GM21786 (cell line): ENCODE measurements at regions not wholly inside any gene's neighbourhood (a gene's known extent, or its start where the extent isn't known, plus 50 kb on each side); places are given as distances from the start of the nearest gene placed in this dataset.

ENCODE experiments used
- ATAC-seq: cut with Tn5 transposase; IDR thresholded peaks from one replicate; pipeline ENCODE4 v1.9.1; 2021; ENCODE audit not compliant: unreplicated experiment

DNA sequence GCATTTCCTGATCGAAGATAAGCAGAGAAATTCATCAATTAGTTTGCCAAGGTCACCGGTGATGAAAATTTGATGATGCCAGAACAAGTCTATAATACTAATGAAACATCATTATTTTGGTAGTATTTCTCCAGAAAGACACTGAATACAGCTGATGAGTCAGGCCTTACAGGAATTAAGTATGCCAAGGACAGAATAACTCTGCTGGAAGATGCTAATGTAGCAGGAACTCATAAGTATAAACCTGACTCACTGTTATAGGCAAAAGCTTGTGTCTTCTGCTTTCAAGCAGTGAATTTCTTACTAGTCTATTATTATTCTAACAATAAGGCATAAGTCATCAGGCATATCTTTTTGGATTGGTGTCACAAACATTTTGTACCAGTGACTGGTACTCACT, 1825.1 kb upstream of the IGFBP7 start:
- no peak for ATAC-seq

DNA sequence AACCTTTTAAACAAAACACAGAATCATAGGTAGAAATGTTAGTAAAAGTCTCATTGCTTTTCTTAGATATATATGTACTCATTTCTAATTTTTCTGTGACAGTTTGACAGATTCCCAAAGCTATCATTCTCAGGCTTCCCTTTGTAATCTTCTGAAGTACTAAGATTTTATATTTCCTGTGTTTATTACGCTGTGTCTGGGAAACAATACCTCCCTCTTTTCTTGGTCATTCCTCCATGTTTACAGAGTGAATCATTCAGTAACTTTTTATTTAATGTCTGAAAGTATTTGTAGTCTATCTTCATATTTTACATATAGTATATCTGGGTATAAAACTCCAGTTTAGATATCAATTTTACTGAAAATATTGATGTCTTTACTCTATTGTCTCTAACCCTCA, 1826.3 kb upstream of the IGFBP7 start:
- ATAC-seq, result no peak

DNA sequence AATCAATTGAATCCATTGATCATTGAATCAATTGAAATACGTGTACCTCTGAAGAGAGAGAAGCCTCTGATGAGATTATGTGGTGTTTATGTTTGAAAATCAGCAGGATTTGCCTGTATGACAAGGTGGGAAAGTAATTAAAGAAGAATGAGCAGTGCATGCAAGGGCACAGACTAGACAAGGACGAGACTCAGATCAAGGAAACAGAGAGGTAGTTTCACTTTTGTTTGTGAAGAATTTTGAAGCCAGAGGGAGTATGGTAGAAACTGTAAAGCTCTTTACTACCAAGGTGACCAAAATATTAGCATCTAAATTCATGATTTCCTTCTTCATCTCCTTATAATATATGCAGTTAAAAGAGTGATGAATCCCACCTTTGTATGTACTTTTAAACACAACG, 1830.0 kb upstream of the IGFBP7 start:
- ATAC-seq, result no peak

DNA sequence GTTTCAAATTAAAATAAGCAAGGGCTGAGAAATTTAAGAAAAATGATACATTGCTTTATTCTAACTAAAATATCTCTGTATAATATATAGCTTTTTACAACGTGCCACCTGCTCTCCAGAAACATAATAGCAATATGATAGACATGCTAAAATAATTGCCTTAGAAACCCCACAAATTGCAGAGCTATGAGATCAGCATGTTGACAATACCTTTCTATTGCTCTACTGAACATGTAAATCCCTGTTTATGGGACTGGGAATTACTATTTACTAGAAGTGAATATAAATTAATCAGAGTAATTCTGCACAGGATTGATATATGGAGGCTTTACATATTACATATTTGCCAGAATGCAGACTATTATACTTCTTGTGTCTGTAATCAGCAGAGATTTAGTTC, 1831.1 kb upstream of the IGFBP7 start:
- ATAC-seq, result no peak

DNA sequence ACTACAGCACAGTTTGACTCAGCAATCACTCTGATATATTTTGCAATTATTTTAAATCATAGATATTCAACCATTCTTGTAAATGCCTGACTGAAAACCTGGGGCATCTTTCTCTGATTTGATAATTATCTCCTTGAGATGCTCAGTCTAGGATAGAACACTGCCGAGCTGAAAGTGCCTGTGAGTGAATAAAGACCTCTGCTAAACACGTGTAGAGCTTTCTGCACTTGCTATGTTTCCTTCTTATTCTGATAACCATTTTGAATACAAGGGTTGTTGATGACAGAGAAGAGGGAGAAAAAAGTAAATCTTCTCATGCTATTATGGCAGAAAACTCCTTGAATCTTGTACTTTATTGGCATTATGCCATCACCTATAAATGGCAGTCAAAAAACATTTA, 1843.4 kb upstream of the IGFBP7 start:
- ATAC-seq, result no peak

DNA sequence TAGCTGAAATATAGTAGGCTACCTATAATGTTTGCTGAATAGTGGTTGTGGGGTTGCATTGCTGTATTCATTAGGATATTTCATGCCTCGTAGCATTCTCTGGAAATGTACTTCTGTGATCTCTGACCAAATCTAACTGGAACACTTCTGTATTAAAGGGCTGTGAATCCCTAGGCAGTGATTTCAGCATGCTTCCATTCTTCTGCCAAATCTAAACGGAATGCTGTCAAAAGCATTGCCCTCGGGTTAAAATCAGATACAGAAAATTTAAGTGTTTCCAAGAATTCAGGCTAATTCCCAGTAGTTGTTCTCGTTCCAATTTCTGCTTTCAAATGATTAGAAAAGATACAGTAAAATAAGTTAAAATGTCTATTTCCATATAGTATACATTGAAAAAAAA, 1847.5 kb upstream of the IGFBP7 start:
- ATAC-seq, result no peak

DNA sequence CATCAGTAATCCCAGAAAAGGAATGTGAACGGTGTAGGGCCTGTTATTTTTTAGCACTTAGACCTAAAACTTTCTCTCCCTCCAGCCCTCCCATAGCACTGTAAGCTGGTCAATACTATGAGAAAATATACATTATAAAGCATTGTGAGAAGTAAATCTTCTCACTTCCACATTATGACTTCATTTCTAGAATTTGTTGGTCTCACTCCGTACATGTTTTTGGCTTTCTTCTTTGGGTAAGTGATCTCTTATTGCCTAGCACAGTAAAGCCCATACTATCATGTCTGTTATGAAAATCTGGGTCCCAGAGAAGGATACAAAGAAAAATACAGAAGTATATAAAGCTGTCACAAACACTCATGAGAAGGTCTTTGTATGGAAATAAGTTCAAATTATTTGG, 1851.1 kb upstream of the IGFBP7 start:
- no peak for ATAC-seq

DNA sequence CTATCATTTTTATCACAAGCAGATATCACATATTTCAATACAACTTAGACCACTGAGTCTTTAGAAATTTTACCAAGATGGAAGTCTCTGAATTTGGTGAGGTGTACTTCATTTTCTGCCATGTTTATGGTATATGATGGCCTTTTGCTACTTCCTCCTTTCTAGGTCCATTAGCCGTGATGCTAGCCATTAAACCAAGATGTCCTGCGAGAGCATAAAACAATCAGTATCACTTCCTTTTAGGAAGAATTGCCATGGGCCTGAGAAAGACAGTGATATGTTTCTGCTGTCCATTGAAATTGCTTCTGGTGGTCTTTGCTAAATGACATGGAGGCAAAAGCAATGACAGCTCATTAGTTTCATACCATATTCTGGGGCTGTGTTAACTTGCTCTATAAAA, 1851.7 kb upstream of the IGFBP7 start:
- no peak for ATAC-seq

DNA sequence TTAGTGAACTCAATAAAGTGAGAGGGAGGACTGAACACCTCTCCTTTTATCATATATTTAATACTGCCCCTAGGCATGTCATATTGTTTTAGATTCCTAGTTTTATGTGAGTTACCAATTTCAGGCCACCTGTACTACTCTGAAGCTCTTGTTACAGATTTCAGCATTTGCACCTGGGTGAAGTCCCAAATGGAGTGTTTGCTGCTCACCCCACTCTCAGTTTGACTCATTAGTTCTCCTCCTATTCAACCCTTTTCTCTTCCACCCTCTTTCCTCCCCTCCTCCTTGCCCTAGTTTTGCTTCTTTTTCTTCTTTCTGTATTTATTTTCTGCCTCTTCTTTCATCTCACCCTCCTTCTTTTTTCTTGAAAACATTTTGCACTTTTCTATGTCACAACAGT, 1852.2 kb upstream of the IGFBP7 start:
- peak; percentile 67 for ATAC-seq

DNA sequence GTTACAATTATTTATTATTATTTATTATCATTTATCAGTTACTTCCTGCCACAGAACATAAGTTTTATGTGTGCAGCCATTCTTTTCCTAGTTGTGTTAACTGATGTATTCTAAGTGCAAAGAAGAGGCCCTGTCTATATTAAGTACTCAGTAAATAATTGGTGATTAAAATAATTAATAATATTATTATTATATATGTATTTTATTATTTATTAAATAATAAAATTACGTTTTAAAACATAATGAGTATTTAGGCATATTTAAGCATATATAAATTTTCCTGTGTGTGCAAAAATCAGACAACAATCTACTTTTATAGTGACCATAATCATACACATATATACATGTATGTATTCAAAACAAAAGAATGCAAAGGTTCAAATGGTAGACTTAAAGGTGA, 1871.6 kb upstream of the IGFBP7 start:
- no peak for ATAC-seq

DNA sequence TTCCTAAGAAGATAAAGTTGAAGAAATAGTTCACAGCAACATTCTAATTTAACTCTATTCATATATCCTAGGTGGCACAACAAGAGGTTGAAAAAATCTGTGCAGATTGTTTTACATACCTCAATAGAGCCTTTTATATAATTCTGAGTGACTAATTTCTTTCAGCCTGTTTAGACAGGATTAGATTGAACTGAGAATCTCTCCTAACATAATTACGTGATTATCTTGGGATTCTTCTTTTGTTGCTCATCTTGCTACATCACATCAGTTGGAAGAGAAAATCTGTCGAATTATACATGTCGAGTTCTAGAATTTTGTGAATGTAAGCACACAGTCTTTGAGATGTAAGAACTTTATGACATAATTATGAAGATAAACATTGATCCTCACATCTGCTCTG, 1873.7 kb upstream of the IGFBP7 start:
- ATAC-seq, result no peak

DNA sequence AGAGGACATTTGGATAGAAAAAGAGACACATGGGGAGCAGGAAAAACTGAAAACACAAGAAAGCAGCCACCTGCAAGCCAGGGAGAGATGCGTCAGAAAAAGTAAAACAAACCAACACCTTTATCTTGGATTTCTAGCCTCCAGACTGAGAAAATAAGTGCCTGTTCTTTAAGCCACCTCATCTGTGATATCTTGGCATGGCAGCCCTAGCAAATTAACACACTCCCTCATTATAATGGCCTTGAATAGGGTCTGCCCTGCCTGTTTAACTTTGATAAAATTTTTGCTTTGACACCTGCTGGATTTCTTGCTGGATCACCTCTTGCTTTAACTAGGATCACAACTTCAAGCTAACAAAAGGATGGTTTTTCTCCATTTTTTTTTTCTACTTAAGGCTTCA, 1892.0 kb upstream of the IGFBP7 start:
- no peak for ATAC-seq

DNA sequence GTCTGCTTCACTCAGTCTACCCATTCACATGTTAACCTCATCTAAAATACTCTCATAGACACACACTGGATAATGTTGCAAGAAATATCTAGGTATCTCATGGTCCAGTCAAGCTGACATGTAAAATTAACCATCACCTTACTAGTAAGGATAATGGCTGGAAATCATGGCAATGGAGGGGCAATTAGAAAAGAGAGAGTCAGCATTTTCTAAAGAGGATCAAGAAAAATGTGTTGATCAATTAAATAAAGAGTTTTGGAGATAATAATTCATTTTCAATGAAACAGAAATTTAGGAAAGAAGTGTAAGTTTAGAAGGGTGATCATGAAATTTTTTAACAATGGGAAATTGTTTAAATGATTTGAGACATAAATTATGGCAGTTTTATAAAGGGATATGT, 1914.1 kb upstream of the IGFBP7 start:
- no peak for ATAC-seq

DNA sequence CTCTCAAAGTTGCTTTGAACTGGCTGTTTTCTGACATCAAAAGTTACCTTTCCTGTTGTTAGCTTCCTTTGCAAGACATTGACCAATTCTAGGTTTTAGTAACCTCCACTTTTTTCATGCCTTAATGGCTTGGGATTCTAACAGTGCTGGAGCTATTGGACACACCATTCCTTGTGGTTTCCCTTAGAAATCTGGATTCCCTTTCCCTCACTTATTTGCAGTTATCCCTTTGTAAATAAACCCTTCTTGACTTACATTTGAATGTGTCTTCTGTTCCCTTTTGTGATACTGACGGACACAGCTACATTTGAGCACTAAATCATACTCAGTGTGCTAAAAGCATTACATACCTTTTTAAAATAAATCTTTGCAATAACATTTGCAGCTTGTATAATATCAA, 1927.6 kb upstream of the IGFBP7 start:
- ATAC-seq, result no peak

DNA sequence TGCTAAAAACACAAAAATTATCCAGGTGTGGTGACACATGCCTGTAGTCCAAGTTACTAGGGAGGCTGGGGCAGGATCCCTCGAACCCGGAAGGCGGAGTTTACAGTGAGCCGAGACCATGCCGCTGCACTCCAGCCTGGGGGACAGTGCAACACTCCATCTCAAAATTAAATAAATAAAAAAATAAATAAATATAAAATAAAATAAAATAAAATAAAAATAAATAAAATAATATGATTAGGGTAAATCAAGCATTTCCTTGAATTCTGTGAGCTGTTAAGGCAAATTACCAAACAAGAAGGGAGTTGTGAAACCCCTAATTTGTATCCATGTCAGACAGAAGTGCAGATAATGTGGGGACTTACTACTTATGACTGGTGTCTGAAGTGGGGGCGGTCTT, 1928.9 kb upstream of the IGFBP7 start:
- no peak for ATAC-seq

DNA sequence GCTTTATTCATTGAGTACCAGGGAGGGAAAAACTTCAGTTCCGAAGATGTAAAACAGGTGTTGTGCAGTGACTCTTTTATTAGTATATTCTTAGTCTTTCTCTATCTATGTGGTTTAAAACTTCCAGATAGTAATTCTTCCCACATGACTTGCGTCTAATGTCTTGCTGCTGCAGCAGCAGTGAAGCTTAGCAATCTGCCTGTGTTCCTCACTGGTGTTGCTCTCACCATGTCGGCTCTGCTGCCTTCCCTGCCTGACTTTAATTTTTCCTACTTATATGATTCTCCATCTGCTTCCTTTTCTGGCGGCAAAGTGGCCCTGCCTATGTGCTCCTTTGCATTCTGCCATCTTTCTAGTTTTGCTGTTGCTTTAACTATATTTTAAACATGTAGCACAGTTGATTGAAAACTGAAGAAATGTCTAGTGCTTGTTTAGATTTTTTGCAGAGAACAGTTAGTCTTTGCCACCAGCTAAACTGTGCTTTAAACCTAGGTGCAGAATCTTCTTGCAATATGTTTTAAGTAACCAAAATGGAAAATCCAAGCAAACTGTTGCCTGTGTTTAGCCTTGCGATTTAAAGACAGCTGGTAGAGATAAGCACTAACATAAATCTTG, 1934.2 kb upstream of the IGFBP7 start:
- no peak for ATAC-seq

DNA sequence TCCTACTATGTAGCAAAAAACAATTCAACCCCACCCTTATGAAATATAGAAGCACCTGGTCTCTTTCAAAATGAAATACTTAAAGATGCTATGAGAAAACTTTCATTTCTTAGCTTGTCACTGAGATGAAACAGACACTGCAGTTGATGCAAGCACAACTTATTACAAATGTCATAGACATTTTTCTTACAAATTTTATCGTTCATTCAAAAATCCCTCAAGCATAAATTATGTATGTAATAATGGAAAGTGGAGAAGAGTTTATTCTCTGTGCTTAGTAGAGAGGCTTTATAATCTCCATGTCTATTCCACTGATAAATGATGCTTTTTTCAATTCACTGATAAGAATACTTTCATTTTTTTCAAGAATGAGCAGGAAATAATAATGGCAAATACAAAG, 1943.9 kb upstream of the IGFBP7 start:
- no peak for ATAC-seq

DNA sequence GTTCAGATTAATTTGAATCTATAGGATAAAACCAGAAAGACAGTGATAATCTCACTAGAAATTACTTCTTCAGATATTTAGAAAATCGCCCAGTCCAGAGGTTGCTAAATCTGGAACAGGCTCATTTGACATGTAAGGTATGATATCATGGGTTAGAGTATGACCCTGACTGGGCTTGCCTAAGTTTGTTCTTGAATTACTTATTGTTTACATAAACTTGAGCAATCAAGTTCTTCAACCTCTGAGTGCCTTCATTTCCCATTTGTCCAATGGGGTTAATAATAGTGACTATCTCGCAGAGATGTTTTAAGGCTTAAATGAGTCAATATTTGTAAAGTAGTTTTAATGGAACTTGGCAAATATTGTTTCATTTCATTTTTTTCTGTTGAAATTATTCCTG, 1947.6 kb upstream of the IGFBP7 start:
- ATAC-seq, result no peak

DNA sequence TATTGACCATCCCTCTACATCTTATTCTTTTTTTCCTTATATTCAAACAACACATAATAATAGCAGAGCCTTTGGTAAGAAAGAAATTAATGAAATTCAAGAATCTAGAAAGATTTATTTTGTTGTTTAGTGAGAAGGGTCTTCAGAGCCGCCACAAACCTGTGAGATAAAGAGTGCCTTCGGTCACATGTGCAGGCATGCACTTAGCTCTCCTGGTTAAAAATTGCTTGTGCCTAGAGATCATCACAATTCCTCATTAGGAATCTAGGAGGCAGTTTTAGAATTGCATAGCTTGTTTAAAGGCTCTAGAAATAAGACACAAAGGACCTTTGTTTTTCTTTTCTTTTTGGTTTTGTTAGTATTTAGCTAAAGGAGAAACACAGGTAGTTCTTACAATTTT, 1948.4 kb upstream of the IGFBP7 start:
- ATAC-seq, result no peak

DNA sequence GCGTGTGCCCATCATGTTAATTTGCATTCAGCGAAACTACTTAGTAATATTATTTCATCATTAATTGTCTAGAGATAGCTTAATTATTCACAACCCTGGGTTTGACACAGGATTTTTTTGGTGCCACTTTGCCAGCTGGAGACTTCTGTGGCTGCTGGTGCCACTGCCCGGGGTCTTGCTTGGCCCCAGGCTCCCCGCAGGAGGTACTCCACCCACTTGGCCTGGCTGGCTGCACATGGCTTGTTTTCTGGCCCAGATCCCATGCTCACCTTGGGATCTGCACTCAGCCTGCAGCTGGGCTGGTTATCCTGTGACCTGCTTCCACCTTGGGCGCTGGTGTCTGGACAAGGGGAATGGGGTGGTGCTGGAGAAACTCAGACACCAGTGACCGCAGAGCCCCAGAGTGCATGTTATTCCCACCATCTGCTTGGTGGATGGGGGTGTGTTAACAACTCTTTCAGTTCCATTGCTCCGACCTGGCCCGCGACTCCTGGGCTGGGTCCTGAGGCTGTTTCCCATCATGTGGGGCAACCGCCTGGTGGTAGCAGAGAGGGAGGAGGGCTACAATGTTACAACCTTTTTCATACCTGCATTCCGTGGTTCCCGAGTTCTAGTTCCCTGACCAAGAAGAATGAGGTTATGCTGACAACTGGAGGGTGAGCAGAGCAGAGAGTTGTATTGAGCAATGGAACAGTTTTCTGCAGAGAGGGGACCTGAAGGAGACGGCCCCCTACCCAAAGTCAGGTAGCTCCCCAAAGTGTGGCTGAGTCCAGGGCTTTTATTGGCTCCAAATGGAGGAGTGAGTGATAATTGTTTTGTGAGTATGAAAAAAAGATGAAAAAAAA, 1950.0 kb upstream of the IGFBP7 start:
- ATAC-seq, result no peak

DNA sequence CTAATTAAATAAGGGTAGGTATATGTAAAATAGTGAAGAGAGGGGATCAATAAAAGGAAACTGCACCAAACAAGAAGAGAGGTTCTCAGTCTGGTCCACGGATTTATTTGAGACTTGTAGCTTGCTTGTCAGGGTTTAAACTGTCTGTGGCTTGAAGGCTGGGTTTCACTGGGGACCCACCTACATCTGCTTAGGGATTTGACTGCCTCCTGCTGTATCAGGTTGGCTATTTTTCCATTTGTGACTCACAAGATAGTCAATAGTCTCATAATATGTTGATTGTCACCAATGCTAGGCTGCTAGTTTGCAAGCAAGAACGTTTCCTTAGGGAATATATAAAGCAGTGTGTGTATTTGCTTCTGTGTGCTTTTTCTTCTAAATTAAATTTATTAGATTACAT, 1950.7 kb upstream of the IGFBP7 start:
- ATAC-seq, result no peak

DNA sequence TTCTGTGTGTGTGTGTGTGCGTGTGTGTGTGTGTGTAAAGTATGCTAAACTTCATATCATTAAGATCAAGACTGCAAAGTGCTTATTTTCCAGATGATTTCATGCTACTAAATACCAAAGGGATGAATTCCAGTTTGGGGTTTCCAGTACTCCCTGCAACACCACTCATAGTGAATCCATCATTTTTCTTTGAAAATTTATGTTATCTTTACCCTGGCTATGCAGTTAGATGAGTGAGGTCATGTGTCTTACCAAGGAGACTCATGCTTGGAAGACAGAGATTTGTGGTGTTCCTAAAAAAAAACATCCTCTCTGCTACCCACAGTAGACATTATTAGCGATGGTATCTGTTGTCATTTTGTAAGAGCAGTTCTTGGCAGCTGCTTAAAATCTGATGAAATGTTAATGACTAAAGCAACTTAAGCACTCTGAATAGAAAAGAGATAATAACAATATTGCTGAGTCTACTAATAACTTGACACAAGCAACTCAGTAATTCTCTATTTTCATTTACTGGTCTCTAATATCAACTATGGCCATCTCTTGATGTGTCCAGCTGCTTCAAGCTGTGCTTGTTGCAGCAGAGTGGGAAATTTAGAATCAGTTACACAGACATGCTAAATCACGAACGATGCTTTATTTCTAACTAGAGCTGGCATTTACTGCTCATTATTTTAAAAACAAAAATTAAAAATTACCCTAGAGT, 1953.0 kb upstream of the IGFBP7 start:
- no peak for ATAC-seq
